GM12878 (cell line): ENCODE measurements at regions not wholly inside any gene's neighbourhood (a gene's known extent, or its start where the extent isn't known, plus 50 kb on each side); places are given as distances from the start of the nearest gene placed in this dataset.

Source experiments
- ATAC-seq: fragments of 200-7000 bp; cut with Tn5 transposase; 3 replicates; pipeline ENCODE4 v1.9.1; 2020; ENCODE audit warnings: mild to moderate bottlenecking, moderate library complexity
- BruUV-seq: library from RNA; stranded (reverse); fragments of 400-500 nt; replicated peaks from 2 replicates; lab custom pipeline; 2021; lab: Mats Ljungman, UMichigan
- CTCF ChIA-PET: fragments of 300-600 bp; sonication (Branson Sonifier 250); formaldehyde crosslinking; extraction: SDS; loops from one replicate; lab custom pipeline; 2021; ENCODE audit warnings: inconsistent platforms; lab: Yijun Ruan, JAX
- POLR2A ChIA-PET: fragments of 350-600 bp; formaldehyde crosslinking; extraction: SDS; loops from one replicate; lab custom pipeline; 2021; ENCODE audit warnings: inconsistent platforms; lab: Charles Lee
- RAD21 ChIA-PET: fragments of 300-600 bp; sonication (Branson Sonifier 250); formaldehyde crosslinking; loops from one replicate; lab custom pipeline; 2023; ENCODE audit warnings: antibody characterized with exemption; ENCODE audit not compliant: unreplicated experiment; lab: Charles Lee
- SMC1A ChIA-PET: fragments of 300-600 bp; sonication (Branson Sonifier 250); formaldehyde crosslinking; loops from one replicate; lab custom pipeline; 2023; ENCODE audit not compliant: unreplicated experiment, uncharacterized antibody; lab: Charles Lee
- DNase-seq: peaks from one replicate; pipeline ENCODE4 v3.0.0-alpha.2; 2011; ENCODE audit warnings: low read depth, low spot score
- FAIRE-seq: peaks from 3 replicates; lab custom pipeline; 2011; peaks lifted over from hg19 to GRCh38; lab: Jason Lieb, UNC
- H2AFZ ChIP-seq: 2 replicates; pipeline ENCODE4 v1.6.0; 2011; ENCODE audit warnings: low read depth, low read length, control low read depth; ENCODE audit not compliant: control insufficient read depth
- H3K27ac ChIP-seq: 2 replicates; pipeline ENCODE4 v1.5.1; 2011; ENCODE audit warnings: control low read depth; ENCODE audit not compliant: control insufficient read depth, insufficient read depth
- H3K27me3 ChIP-seq, 2 experiments: replicated peaks in 1 of 2; 2 replicates each; pipeline versions ENCODE4 v1.6.0 to v1.6.1; 2011; ENCODE audit warnings: low read length in 1 of 2; ENCODE audit not compliant: control insufficient read depth in 2 of 2, insufficient read depth in 2 of 2
- H3K36me3 ChIP-seq, 2 experiments: 2 replicates each; pipeline ENCODE4 v1.5.1; 2011; ENCODE audit warnings: low read length in 1 of 2; ENCODE audit not compliant: control insufficient read depth in 2 of 2, insufficient read depth in 2 of 2
- H3K4me1 ChIP-seq: 2 replicates; pipeline ENCODE4 v1.6.1; 2011; ENCODE audit warnings: mild to moderate bottlenecking, low read length, moderate library complexity, mixed read lengths; ENCODE audit not compliant: control insufficient read depth, insufficient read depth
- H3K4me2 ChIP-seq: 2 replicates; pipeline ENCODE4 v1.6.0; 2011; ENCODE audit warnings: control low read depth; ENCODE audit not compliant: control insufficient read depth, insufficient read depth
- H3K4me3 ChIP-seq: fragments of 200-600 bp; sonication (generic); 2 replicates; pipeline ENCODE4 v1.5.1; 2016
- H3K79me2 ChIP-seq: 2 replicates; pipeline ENCODE4 v1.6.0; 2011; ENCODE audit warnings: low read length; ENCODE audit not compliant: control insufficient read depth, insufficient read depth
- H3K9ac ChIP-seq: 2 replicates; pipeline ENCODE4 v1.8.0; 2011; ENCODE audit warnings: low read length, control low read depth, mixed read lengths; ENCODE audit not compliant: control insufficient read depth, insufficient read depth
- H3K9me3 ChIP-seq: replicated peaks from 3 replicates; pipeline ENCODE4 v1.5.1; 2011; ENCODE audit warnings: mild to moderate bottlenecking, low read length; ENCODE audit not compliant: control insufficient read depth, insufficient read depth
- H4K20me1 ChIP-seq: 2 replicates; pipeline ENCODE4 v1.6.0; 2011; ENCODE audit not compliant: control insufficient read depth, insufficient read depth
- ATF7 ChIP-seq: fragments of 450-650 bp; IDR thresholded peaks from 2 replicates; pipeline ENCODE4 v1.6.1; 2016; ENCODE audit warnings: low read depth, mild to moderate bottlenecking
- EED ChIP-seq: sonication (generic); IDR thresholded peaks from 2 replicates; pipeline ENCODE4 v1.6.1; 2016; ENCODE audit warnings: antibody characterized with exemption, low read depth
- GABPA ChIP-seq: IDR thresholded peaks from 2 replicates; pipeline ENCODE4 v1.6.1; 2014; ENCODE audit warnings: antibody characterized with exemption, low read depth, mild to moderate bottlenecking, inconsistent platforms
- IKZF2 ChIP-seq, 2 experiments: fragments of 450-650 bp; IDR thresholded peaks; 2 replicates each; pipeline ENCODE4 v1.6.1; 2017; ENCODE audit warnings: mild to moderate bottlenecking in 2 of 2, moderate library complexity in 2 of 2
- PML ChIP-seq: IDR thresholded peaks from 2 replicates; pipeline ENCODE4 v1.6.1; 2012; ENCODE audit warnings: low read length, inconsistent platforms
- SMARCA5 ChIP-seq: fragments of 450-650 bp; IDR thresholded peaks from 2 replicates; pipeline ENCODE4 v1.6.1; 2017; ENCODE audit warnings: mild to moderate bottlenecking
- ZBTB40 ChIP-seq: fragments of 450-650 bp; IDR thresholded peaks from 2 replicates; pipeline ENCODE4 v1.6.1; 2016; ENCODE audit warnings: mild to moderate bottlenecking, moderate library complexity, borderline replicate concordance
- WGBS: methylation state at CpG from one replicate; pipeline ENCODE4 v1.1.6; 2016; ENCODE audit warnings: low lambda C conversion rate; ENCODE audit not compliant: insufficient replicate concordance, insufficient coverage; ENCODE audit errors: missing lambda C conversion rate; 5-methylcytosine and 5-hydroxymethylcytosine counted together
- in situ Hi-C: fragments of 300-500 bp; cut with MboI; formaldehyde crosslinking; loops from 9 replicates; pipeline ENCODE4 v1.14.3; 2018; ENCODE audit warnings: mixed read lengths
- intact Hi-C: fragments of 100-400 bp; cut with micrococcal nuclease; formaldehyde crosslinking; loops from one replicate; pipeline ENCODE4 v1.14.2; 2022; ENCODE audit not compliant: unreplicated experiment

GRCh38 chr7:68439897-68440296 is 1158.4 kb upstream of the AUTS2 start (continued):
- TF ChIP-seq ZBTB40, result no peak

GRCh38 chr7:68440866-68441265 is 1157.4 kb upstream of the AUTS2 start:
- Histone ChIP-seq H3K36me3 (no peaks in the 10 kb centered on the region), H4K20me1 (no peaks in the 10 kb centered on the region), H3K9ac (no peak overlapping the region), H3K4me1 (no peaks in the 10 kb centered on the region), H3K27ac (no peak overlapping the region), H3K9me3 (no peaks in the 10 kb centered on the region; the same call in 1 of the 3 replicates), H3K27me3 (no peaks in the 10 kb centered on the region), H3K4me3 (no peak overlapping the region), H3K4me2 (no peak overlapping the region), H3K79me2 (no peaks in the 10 kb centered on the region), H2AFZ (no peak overlapping the region)
- 71% methylated on average over 4 of the region's 6 CpGs for WGBS
- DNase-seq (no peak), ATAC-seq (no peak), FAIRE-seq (no peak)
- TF ChIP-seq EED, result no peak
- TF ChIP-seq ATF7, result no peak
- TF ChIP-seq PML, result no peak
- no peak for TF ChIP-seq IKZF2 (IDR thresholded peaks at IDR 0.05)
- TF ChIP-seq SMARCA5, result no peak
- TF ChIP-seq GABPA, result no peak
- in situ Hi-C loops, result no loop called here
- BruUV-seq, result no TSS peak
- RAD21 ChIA-PET, result no interaction called here
- CTCF ChIA-PET, result no interaction called here
- SMC1A ChIA-PET, result no interaction called here
- POLR2A ChIA-PET, result no interaction called here
- intact Hi-C loops, result no loop called here
